ENCODE measurements at regions not wholly inside any gene's neighbourhood (a gene's known extent, or its start where the extent isn't known, plus 50 kb on each side); places are given as distances from the start of the nearest gene placed in this dataset.

DNA sequence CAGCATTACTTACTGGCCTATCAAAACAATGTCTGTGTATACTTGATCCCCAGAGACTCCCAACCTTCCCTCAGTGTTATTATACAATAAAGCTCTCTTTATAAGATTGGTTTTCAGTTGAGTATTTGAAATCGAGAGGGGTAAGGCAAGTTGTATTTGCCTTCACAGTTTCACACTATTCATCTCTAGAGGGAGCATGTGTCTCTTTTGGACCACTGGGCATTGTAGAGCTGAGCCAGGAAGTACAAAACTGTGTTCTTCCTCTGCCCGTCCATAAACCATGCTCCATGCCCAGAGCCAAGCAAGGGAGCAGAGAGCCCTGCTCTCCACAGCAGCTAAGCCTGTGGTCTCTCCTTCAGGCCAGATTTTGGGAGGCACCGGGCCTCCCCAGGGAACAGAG, 61.5 kb upstream of the HHIP start:
- intact Hi-C loops (cut with DNase I; ENCODE audit: low total_unique reads): no loop called here
- H3K4me3 ChIP-seq (ENCODE audit: low read depth, poor library complexity, severe bottlenecking): no peak overlapping the region
- no peak for DNase-seq (ENCODE audit: low spot score in 2 of 2)
- TF ChIP-seq, protein P1, sequence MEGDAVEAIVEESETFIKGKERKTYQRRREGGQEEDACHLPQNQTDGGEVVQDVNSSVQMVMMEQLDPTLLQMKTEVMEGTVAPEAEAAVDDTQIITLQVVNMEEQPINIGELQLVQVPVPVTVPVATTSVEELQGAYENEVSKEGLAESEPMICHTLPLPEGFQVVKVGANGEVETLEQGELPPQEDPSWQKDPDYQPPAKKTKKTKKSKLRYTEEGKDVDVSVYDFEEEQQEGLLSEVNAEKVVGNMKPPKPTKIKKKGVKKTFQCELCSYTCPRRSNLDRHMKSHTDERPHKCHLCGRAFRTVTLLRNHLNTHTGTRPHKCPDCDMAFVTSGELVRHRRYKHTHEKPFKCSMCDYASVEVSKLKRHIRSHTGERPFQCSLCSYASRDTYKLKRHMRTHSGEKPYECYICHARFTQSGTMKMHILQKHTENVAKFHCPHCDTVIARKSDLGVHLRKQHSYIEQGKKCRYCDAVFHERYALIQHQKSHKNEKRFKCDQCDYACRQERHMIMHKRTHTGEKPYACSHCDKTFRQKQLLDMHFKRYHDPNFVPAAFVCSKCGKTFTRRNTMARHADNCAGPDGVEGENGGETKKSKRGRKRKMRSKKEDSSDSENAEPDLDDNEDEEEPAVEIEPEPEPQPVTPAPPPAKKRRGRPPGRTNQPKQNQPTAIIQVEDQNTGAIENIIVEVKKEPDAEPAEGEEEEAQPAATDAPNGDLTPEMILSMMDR (IDR thresholded peaks at IDR 0.05): no peak
- TF ChIP-seq POLR2A (IDR thresholded peaks at IDR 0.05): no peak
- WGBS, 2 donors: 81 to 83% methylated on average over 3 of the region's 3 CpGs

DNA sequence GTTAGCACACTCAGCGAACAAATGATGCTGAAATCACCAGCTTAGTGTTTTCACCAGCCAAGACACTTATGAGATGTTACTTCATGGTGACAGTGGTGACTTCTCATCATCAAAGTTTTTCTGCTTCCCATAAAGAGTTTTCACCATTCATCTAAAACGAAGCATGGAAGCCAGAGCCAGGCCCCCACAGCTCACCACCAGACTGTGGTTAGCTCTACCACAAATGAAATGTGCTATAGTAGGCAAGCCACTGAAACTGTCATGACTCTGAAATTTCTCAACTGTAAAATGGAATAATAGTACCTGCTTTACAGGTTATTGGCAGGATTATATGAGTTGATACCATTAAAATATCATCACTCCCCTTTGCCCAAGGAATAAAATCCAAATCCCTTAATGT, 56.4 kb upstream of the HHIP start:
- WGBS, 2 donors: 78 to 80% methylated on average over 2 of the region's 2 CpGs
- no peak for TF ChIP-seq POLR2A (IDR thresholded peaks at IDR 0.05)
- TF ChIP-seq, protein P1 (IDR thresholded peaks at IDR 0.05): no peak
- intact Hi-C loops (cut with DNase I; ENCODE audit: low total_unique reads): no loop called here
- DNase-seq (ENCODE audit: low spot score in 2 of 2): no peak
- no peak overlapping the region for H3K4me3 ChIP-seq (ENCODE audit: low read depth, poor library complexity, severe bottlenecking)

DNA sequence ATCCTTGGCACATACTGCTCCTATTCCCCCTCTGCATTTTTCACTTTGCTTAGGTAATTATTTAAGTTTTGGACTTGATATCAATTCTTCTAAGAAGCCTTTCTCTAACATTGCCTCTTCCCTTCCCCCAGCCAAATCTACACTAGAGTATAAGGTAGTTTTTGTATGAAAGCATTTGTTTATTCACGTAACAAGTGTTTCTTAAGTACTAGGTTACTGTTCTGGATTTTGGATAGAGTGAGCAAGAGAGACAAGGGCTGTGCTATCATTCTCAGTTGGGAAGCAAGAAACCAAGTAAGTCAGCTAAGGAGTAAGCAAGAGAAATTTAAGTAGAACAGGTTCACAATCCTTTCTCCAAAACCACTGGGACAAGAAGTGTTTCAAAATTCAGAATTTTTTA, 55.9 kb upstream of the HHIP start:
- intact Hi-C loops (cut with DNase I; ENCODE audit: low total_unique reads): loop anchor here (1.0 kb wide), 1 partner anchor 24 kb away; no protein-coding TSS in a partner anchor
- DNase-seq (ENCODE audit: low spot score in 2 of 2): no peak
- 88 to 98% methylated on average over 1 of the region's 1 CpG for WGBS, 2 donors
- no peak overlapping the region for H3K4me3 ChIP-seq (ENCODE audit: low read depth, poor library complexity, severe bottlenecking)
- TF ChIP-seq POLR2A (IDR thresholded peaks at IDR 0.05): no peak
- TF ChIP-seq, protein P1 (IDR thresholded peaks at IDR 0.05): no peak

DNA sequence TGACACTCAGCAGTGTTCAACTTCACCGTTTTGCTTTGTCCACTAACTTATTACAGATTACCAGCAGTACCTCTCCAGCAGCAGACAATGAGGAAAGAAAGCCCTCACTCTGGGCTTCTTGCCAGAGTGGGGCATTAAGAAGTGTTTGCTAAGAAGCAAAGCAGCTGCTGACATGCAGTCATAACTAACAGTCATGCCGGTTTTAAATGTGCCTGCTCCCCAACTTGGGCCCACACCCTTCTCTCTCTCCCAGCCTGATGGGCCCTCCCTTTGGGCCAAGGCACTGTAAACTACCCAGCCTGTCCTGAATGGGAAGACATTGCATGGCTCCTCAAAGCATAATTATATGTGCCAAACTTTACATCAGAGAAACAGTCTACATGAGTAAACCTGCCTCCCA, 54.6 kb upstream of the HHIP start:
- 15 to 17% methylated on average over 2 of the region's 2 CpGs for WGBS, 2 donors
- TF ChIP-seq, protein P1 (IDR thresholded peaks at IDR 0.05): no peak
- no peak for TF ChIP-seq POLR2A (IDR thresholded peaks at IDR 0.05)
- DNase-seq (ENCODE audit: low spot score in 2 of 2): no peak
- intact Hi-C loops (cut with DNase I; ENCODE audit: low total_unique reads): no loop called here
- no peak overlapping the region for H3K4me3 ChIP-seq (ENCODE audit: low read depth, poor library complexity, severe bottlenecking)

DNA sequence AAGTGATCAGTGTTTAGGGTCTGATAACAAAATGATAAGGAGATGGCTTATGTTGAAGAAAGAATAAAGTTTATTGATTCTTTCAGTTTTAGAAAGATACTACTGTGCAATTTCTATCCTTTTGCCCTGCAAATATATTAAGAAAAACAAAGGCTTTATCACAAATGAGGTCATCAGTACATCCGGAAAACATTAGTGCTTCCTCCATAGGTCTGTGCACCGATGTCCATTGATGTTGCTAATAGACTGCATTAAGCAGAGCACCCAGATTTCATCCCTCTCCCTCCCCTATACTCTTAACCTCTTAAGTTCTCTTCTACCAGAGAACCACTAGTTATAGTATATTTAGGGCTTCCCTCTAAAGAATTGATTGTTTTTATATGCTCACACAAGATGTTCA, 53.7 kb upstream of the HHIP start:
- DNase-seq (ENCODE audit: low spot score in 2 of 2): no peak
- 65 to 72% methylated on average over 2 of the region's 2 CpGs for WGBS, 2 donors
- H3K4me3 ChIP-seq (ENCODE audit: low read depth, poor library complexity, severe bottlenecking): no peak overlapping the region
- intact Hi-C loops (cut with DNase I; ENCODE audit: low total_unique reads): no loop called here
- TF ChIP-seq POLR2A (IDR thresholded peaks at IDR 0.05): no peak

DNA sequence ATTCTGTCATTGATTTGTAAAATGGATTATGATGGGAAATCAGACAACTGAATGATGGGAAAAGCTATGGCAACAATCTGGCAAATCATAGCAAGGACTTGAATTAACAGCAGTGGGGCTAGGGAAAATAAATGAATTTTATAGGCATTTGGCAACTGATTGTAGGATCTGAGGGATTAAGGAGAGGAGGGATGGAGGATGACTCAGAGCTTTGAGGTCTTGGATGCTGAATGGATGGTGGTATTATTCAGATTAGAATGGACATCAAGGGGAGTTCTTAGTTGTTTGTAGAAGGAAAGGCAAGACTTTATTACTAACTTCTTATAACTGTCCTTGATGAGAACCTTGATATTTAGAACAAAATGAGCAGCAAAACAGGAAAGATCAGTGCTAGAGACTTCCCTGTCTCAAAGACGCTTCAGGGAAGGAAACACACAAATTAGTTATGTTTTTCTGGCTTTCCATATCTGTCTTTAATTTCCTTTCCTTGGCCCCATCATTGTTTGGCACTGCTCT, 51.4 kb upstream of the HHIP start:
- WGBS, 2 donors: 32 to 60% methylated on average over 1 of the region's 1 CpG
- no peak for DNase-seq (ENCODE audit: low spot score in 2 of 2)
- no peak for TF ChIP-seq POLR2A (IDR thresholded peaks at IDR 0.05)
- TF ChIP-seq, protein P1 (IDR thresholded peaks at IDR 0.05): no peak
- intact Hi-C loops (cut with DNase I; ENCODE audit: low total_unique reads): no loop called here
- no peak overlapping the region for H3K4me3 ChIP-seq (ENCODE audit: low read depth, poor library complexity, severe bottlenecking)

Data from lower leg skin (tissue), 4 donors.